K562 (cell line): ENCODE measurements at regions not wholly inside any gene's neighbourhood (a gene's known extent, or its start where the extent isn't known, plus 50 kb on each side); places are given as distances from the start of the nearest gene placed in this dataset.

ENCODE experiments used
- BCLAF1 ChIP-seq, 2 experiments: fragments of 450-650 bp in 1 of 2; IDR thresholded peaks; 2 replicates each; pipeline ENCODE4 v1.6.1; 2011 to 2017; ENCODE audit warnings: low read depth in 2 of 2, antibody characterized with exemption in 1 of 2, borderline replicate concordance in 1 of 2, low read length in 1 of 2, mild to moderate bottlenecking in 1 of 2, mixed read lengths in 1 of 2; ENCODE audit not compliant: control insufficient read depth in 1 of 2
- CREB5 ChIP-seq: fragments of 250-450 bp; sonication (Bioruptor Pico); IDR thresholded peaks from 2 replicates; pipeline ENCODE4 v1.5.0; 2020; ENCODE audit warnings: mild to moderate bottlenecking
- CTCF ChIP-seq, 3 experiments: IDR thresholded peaks in 2 of 3; conservative IDR thresholded peaks in 1 of 3; 2 replicates each; pipeline ENCODE4 v1.5.1; 2011 to 2012; ENCODE audit warnings: low read length in 3 of 3, mild to moderate bottlenecking in 3 of 3, control low read depth in 2 of 3, improper control_type of control experiment in 1 of 3, inconsistent platforms in 1 of 3, low read depth in 1 of 3, mixed read lengths in 1 of 3, moderate library complexity in 1 of 3; ENCODE audit not compliant: insufficient read depth in 2 of 3
- FOXJ2 ChIP-seq: fragments of 200-800 bp; sonication (Bioruptor generic); IDR thresholded peaks from 2 replicates; pipeline ENCODE4 v1.6.1; 2016; ENCODE audit warnings: missing genetic modification characterization, missing compliant biosample characterization
- HDGF ChIP-seq: fragments of 450-650 bp; IDR thresholded peaks from 2 replicates; pipeline ENCODE4 v1.6.1; 2016
- JUND ChIP-seq, 2 experiments: IDR thresholded peaks; 2 replicates in 1 of 2; 3 replicates in 1 of 2; pipeline ENCODE4 v1.6.1; 2011; ENCODE audit warnings: borderline replicate concordance in 2 of 2, low read depth in 2 of 2, low read length in 2 of 2, improper control_type of control experiment in 1 of 2, missing biosample characterization in 1 of 2, missing genetic modification characterization in 1 of 2, missing genetic modification reagents in 1 of 2
- MCM7 ChIP-seq, 2 experiments: fragments of 450-650 bp; IDR thresholded peaks; 2 replicates each; pipeline ENCODE4 v1.6.1; 2016 to 2018
- MYC ChIP-seq, 2 experiments: fragments of 250-450 bp in 1 of 2; sonication (Bioruptor Pico) in 1 of 2; IDR thresholded peaks; 2 replicates each; pipeline versions ENCODE4 v1.5.1 to v1.6.1; 2012 to 2021; ENCODE audit warnings: low read depth in 2 of 2, borderline replicate concordance in 1 of 2, improper control_type of control experiment in 1 of 2, low read length in 1 of 2, mild to moderate bottlenecking in 1 of 2, moderate library complexity in 1 of 2
- NFRKB ChIP-seq: fragments of 450-650 bp; IDR thresholded peaks from 2 replicates; pipeline ENCODE4 v1.6.1; 2016; ENCODE audit warnings: low read depth
- PURB ChIP-seq: sonication (generic); formaldehyde crosslinking; IDR thresholded peaks from 2 replicates; pipeline ENCODE4 v1.9.0; 2021; ENCODE audit warnings: low read depth, mild to moderate bottlenecking, missing genetic modification reagents
- REST ChIP-seq, 2 experiments: fragments of 450-650 bp; formaldehyde crosslinking in 1 of 2; IDR thresholded peaks; 2 replicates each; pipeline versions ENCODE4 v1.4.0 to v1.6.1; 2014 to 2020; ENCODE audit warnings: mild to moderate bottlenecking in 2 of 2, borderline replicate concordance in 1 of 2, low read depth in 1 of 2
- ZFX ChIP-seq: sonication (generic); formaldehyde crosslinking; IDR thresholded peaks from 2 replicates; pipeline ENCODE4 v1.8.0; 2022; ENCODE audit warnings: mild to moderate bottlenecking, missing genetic modification reagents, moderate library complexity
- ZNF639 ChIP-seq, 2 experiments: fragments of 200-800 bp in 1 of 2; sonication (Bioruptor generic) in 1 of 2; sonication (generic) in 1 of 2; formaldehyde crosslinking in 1 of 2; IDR thresholded peaks in 1 of 2; conservative IDR thresholded peaks in 1 of 2; 2 replicates each; pipeline versions ENCODE4 v1.5.0 to v1.6.1; 2016 to 2020; ENCODE audit warnings: missing compliant biosample characterization in 1 of 2, missing genetic modification characterization in 1 of 2, missing genetic modification reagents in 1 of 2

- TF ChIP-seq PURB (CRISPR knock-in tag) (no peak), REST (IDR thresholded peaks at IDR 0.05; ENCODE audit: borderline replicate concordance) (no peak), REST (CRISPR knock-in tag; IDR thresholded peaks at IDR 0.05; ENCODE audit: low read depth) (no peak), CREB5 (CRISPR knock-in tag) (no peak), ZNF639 (CRISPR knock-in tag; conservative IDR thresholded peaks at IDR 0.05 in 1 of 2, IDR thresholded peaks at IDR 0.05 in 1 of 2) (no peak), HDGF (no peak), ZFX (CRISPR knock-in tag) (no peak), JUND (IDR thresholded peaks at IDR 0.05; ENCODE audit: borderline replicate concordance, low read depth, low read length) (no peak), JUND (tag; IDR thresholded peaks at IDR 0.05; ENCODE audit: borderline replicate concordance, low read depth, low read length) (no peak), FOXJ2 (no peak), CTCF (IDR thresholded peaks at IDR 0.05 in 2 of 3, conservative IDR thresholded peaks at IDR 0.05 in 1 of 3; ENCODE audit: insufficient read depth in 2 of 3, low read depth in 1 of 3, low read length in 3 of 3) (no peak), MCM7 (IDR thresholded peaks at IDR 0.05) (no peak), BCLAF1 (IDR thresholded peaks at IDR 0.05; ENCODE audit: borderline replicate concordance in 1 of 2, control insufficient read depth in 1 of 2, low read depth in 2 of 2, low read length in 1 of 2) (no peak), NFRKB (no peak), MYC (IDR thresholded peaks at IDR 0.05; ENCODE audit: low read depth, low read length) (no peak), MYC (CRISPR knock-in tag; IDR thresholded peaks at IDR 0.05; ENCODE audit: borderline replicate concordance, low read depth) (no peak)
Observed at GRCh38 chr1:56291374-56291919, 287.9 kb downstream of the PLPP3 start.
